Breast epithelium (tissue), 4 donors: ENCODE measurements at regions not wholly inside any gene's neighbourhood (a gene's known extent, or its start where the extent isn't known, plus 50 kb on each side); places are given as distances from the start of the nearest gene placed in this dataset.
A peak's percentile ranks its signal among the peaks of the same experiment; 100 is the strongest.

Experiments
- DNase-seq, 2 donors: peaks; one replicate each; pipeline ENCODE4 v3.0.0-alpha.2; 2019; ENCODE audit warnings: low spot score in 2 of 2
- H3K27ac ChIP-seq, 2 donors: fragments of 200-600 bp; sonication (generic) in 1 of 2; one replicate each; pipeline ENCODE4 v1.5.1; 2016 to 2019; ENCODE audit warnings: mild to moderate bottlenecking in 1 of 2
- H3K27me3 ChIP-seq, 2 donors: fragments of 200-600 bp; sonication (generic) in 1 of 2; one replicate each; pipeline versions ENCODE4 v1.5.1 to v1.6.0; 2017 to 2019; ENCODE audit warnings: control low read depth in 1 of 2, mild to moderate bottlenecking in 1 of 2
- H3K36me3 ChIP-seq: fragments of 200-600 bp; one replicate; pipeline ENCODE4 v1.5.1; 2019
- H3K4me1 ChIP-seq, 2 donors: fragments of 200-600 bp; sonication (generic); one replicate each; pipeline ENCODE4 v1.5.1; 2016 to 2019; ENCODE audit warnings: control low read depth in 1 of 2
- H3K4me3 ChIP-seq, 3 donors: fragments of 200-600 bp; sonication (generic); 1 replicate in 2 of 3; 2 replicates in 1 of 3; pipeline ENCODE4 v1.5.1; 2016 to 2019; ENCODE audit warnings: mild to moderate bottlenecking in 3 of 3, moderate library complexity in 2 of 3
- H3K9me3 ChIP-seq, 2 donors: fragments of 200-600 bp; sonication (generic) in 1 of 2; one replicate each; pipeline ENCODE4 v1.5.1; 2016 to 2019; ENCODE audit warnings: control low read depth in 1 of 2
- CTCF ChIP-seq, 3 donors: fragments of 450-650 bp; IDR thresholded peaks; one replicate each; pipeline ENCODE4 v1.5.1; 2016 to 2017; ENCODE audit warnings: antibody characterized with exemption in 3 of 3, mild to moderate bottlenecking in 3 of 3, moderate library complexity in 3 of 3
- POLR2A ChIP-seq: fragments of 450-650 bp; IDR thresholded peaks from one replicate; pipeline ENCODE4 v1.6.1; 2016; ENCODE audit warnings: antibody characterized with exemption, mild to moderate bottlenecking, moderate library complexity
- POLR2AphosphoS5 ChIP-seq, 3 donors: sonication (generic); formaldehyde crosslinking; IDR thresholded peaks; one replicate each; pipeline ENCODE4 v1.6.1; 2017; ENCODE audit warnings: antibody characterized with exemption in 3 of 3
- intact Hi-C: fragments of 100-400 bp; cut with DNase I; formaldehyde crosslinking; loops from one replicate; pipeline ENCODE4 v1.15.1; 2023; ENCODE audit warnings: low total_unique reads

DNA sequence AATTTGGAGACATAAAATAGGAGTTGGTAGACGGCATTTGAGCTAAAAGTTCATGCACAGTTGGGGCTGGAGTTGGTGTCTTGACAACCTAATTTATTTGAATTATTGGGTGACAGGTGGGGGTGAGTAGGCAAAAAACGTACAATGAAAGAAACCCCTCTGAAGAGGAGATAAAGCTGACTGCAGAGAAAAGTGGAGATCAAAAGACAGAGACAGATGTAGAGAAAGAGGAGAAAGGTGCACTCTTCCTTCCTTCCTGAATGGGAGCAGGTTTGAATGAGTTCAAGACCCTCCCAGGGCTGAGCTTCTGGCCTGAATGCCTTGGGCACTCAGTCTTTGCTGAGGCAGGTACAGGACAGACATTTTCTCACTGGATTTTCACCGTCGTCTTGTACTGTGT lies 284.3 kb downstream of the DHX35 start:
- TF ChIP-seq POLR2AphosphoS5 (IDR thresholded peaks at IDR 0.05) (no peak), CTCF (IDR thresholded peaks at IDR 0.05) (no peak), POLR2A (no peak)

DNA sequence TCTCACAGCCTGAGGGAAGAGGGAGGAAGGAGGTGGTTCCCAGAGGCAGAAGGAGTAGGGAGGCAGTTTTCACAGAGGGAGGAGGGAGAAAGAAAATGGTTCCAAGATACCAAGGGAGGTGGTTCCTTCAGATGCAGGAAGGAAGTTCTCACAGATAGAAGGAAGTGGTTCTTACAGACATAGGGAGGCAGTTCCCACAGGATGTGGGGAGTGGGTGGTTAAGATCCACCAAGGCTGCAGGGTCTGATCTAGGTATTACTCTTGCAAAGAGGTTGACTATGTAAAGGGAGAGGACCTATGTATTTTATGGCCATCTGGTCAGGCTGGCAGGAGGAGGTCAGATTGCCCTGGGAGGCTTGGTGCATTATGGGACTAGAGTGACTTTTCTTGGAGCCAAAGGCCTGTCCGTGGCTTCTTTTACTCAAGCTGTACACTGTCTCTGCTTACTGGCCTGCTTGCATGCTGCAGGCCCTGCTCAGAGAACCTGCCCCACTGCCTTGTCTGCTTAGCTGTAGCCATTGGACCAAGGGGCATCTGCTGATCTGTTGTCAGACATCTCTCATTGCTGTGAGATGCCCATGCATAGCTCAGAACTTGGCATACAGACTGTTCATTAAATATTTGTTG lies 283.7 kb downstream of the DHX35 start:
- Histone ChIP-seq H3K4me3 (no peak overlapping the region), H3K36me3 (no peaks in the 10 kb centered on the region), H3K4me1 (no peaks in the 10 kb centered on the region), H3K27me3 (no peaks in the 10 kb centered on the region), H3K9me3 (no peaks in the 10 kb centered on the region), H3K27ac (no peak overlapping the region)
- no peak for DNase-seq
- TF ChIP-seq CTCF (IDR thresholded peaks at IDR 0.05) (no peak), POLR2A (no peak), POLR2AphosphoS5 (IDR thresholded peaks at IDR 0.05) (no peak)
- intact Hi-C loops, result no loop called here

More for the DNA sequence above, 284.3 kb downstream of the DHX35 start:
- H3K9me3 ChIP-seq, result no peaks in the 10 kb centered on the region
- no peak overlapping the region for H3K27ac ChIP-seq
- DNase-seq, result no peak
- no peak overlapping the region for H3K4me3 ChIP-seq
- H3K27me3 ChIP-seq, result no peaks in the 10 kb centered on the region
- no peaks in the 10 kb centered on the region for H3K36me3 ChIP-seq
- intact Hi-C loops, result no loop called here
- H3K4me1 ChIP-seq, result no peaks in the 10 kb centered on the region

DNA sequence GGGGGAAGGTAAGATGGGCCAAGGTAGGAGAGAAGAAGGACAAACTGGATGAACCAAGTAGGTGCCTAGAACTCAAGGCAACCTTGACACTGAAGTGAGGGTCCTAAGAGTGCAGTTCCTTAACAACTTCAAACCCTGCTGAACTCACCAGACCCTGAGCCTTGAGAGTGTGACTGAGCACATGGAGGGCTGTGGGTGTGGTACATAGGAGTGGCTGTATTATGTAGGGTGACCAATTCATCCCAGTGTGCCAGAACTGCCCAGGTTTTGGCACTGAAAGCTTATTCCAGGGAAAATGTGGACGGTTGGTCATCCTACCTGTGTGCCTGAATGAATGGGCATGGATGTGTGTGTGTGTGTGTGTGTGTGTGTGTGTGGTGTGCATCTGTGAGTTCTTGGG lies 281.8 kb downstream of the DHX35 start:
- no peak for TF ChIP-seq CTCF (IDR thresholded peaks at IDR 0.05)
- TF ChIP-seq POLR2A, result no peak
- TF ChIP-seq POLR2AphosphoS5 (IDR thresholded peaks at IDR 0.05), result no peak
- DNase-seq, result no peak
- Histone ChIP-seq H3K9me3 (no peaks in the 10 kb centered on the region), H3K27ac (no peak overlapping the region), H3K4me3 (no peak overlapping the region), H3K27me3 (no peaks in the 10 kb centered on the region), H3K36me3 (no peaks in the 10 kb centered on the region), H3K4me1 (no peaks in the 10 kb centered on the region)
- intact Hi-C loops, result no loop called here

DNA sequence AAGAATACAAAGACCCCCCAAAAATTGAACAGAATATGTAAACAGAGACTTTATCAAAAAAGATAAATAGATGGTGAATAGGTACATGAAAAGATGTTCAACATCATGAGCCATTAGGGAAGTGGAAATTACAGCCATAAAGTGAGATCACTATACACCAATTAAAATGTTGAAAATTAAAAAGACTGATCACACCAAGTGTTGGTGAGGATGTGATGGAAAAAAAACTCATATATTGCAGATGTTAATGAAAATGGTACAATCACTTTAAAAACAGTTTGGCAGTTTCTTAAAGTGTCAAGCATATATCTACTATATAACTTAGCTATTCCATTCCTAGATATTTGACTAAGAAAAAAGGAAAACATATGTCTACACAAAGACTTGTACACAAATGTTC lies 280.5 kb downstream of the DHX35 start:
- DNase-seq, result no peak
- intact Hi-C loops, result no loop called here
- no peaks in the 10 kb centered on the region for H3K9me3 ChIP-seq
- H3K4me3 ChIP-seq, result no peak overlapping the region
- no peak overlapping the region for H3K27ac ChIP-seq
- H3K36me3 ChIP-seq, result no peaks in the 10 kb centered on the region
- no peaks in the 10 kb centered on the region for H3K27me3 ChIP-seq
- TF ChIP-seq POLR2A, result no peak
- TF ChIP-seq CTCF (IDR thresholded peaks at IDR 0.05), result no peak
- no peak for TF ChIP-seq POLR2AphosphoS5 (IDR thresholded peaks at IDR 0.05)
- no peaks in the 10 kb centered on the region for H3K4me1 ChIP-seq

DNA sequence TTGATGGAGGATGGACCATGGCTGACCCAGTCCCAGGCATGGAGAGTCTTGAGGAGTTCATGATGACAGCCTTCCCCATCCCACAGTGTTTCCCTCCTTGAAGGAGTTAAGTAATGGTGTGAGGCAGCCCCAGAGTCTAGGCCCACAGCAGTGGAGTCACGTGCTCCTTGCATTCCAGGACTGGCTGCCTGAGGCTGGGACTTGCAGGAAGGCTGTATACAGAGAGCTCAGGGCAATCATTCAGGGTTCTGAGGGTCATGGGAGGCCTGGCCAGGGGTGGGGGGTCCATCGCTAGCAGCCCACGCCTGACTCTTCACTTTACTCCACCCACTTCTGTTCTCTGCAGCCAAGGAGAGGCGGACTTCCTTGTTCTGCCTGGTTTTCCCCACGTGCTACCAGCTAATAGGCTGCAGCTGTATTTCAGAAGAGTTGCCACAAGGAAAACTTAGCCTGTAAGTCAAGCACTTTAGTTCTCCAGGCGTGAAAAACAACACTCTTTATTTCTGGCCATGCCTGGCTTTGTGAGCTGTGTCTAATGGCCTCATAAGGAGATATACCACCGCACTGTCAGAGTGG lies 272.5 kb downstream of the DHX35 start:
- intact Hi-C loops, result no loop called here
- Histone ChIP-seq H3K27me3 (no peaks in the 10 kb centered on the region), H3K36me3 (no peaks in the 10 kb centered on the region), H3K4me1 (no peaks in the 10 kb centered on the region), H3K9me3 (no peaks in the 10 kb centered on the region), H3K27ac (peak overlapping the region in 1 of 2 donors; percentile 19), H3K4me3 (no peak overlapping the region)
- no peak for DNase-seq
- no peak for TF ChIP-seq POLR2AphosphoS5 (IDR thresholded peaks at IDR 0.05)
- TF ChIP-seq POLR2A, result no peak
- TF ChIP-seq CTCF (IDR thresholded peaks at IDR 0.05), result no peak
